Panc1 (cell line): ENCODE measurements at regions not wholly inside any gene's neighbourhood (a gene's known extent, or its start where the extent isn't known, plus 50 kb on each side); places are given as distances from the start of the nearest gene placed in this dataset.

ENCODE experiments used
- ATAC-seq: fragments of 200-7000 bp; cut with Tn5 transposase; 2 replicates; pipeline ENCODE4 v1.9.1; 2020; ENCODE audit warnings: mild to moderate bottlenecking, moderate library complexity
- BruUV-seq: library from RNA; stranded (reverse); fragments of 400-500 nt; replicated peaks from 2 replicates; lab custom pipeline; 2021; lab: Mats Ljungman, UMichigan
- CTCF ChIA-PET: fragments of 300-600 bp; sonication (Branson Sonifier 250); formaldehyde crosslinking; loops from one replicate; lab custom pipeline; 2022; ENCODE audit warnings: antibody characterized with exemption; lab: Charles Lee
- POLR2A ChIA-PET: fragments of 300-600 bp; sonication (Branson Sonifier 250); formaldehyde crosslinking; loops from one replicate; lab custom pipeline; 2022; ENCODE audit warnings: antibody characterized with exemption; lab: Charles Lee
- DNase-seq: peaks from one replicate; pipeline ENCODE4 v3.0.0-alpha.2; 2010; ENCODE audit warnings: low read depth, low spot score
- H3K27ac ChIP-seq: 2 replicates; pipeline ENCODE4 v1.5.1; 2011; ENCODE audit warnings: mild to moderate bottlenecking, low read length, inconsistent platforms
- H3K27me3 ChIP-seq: fragments of 200-500 bp; sonication (Bioruptor generic); 2 replicates; pipeline ENCODE4 v1.6.0; 2014; ENCODE audit warnings: low read length, inconsistent platforms; ENCODE audit not compliant: control insufficient read depth, insufficient read depth
- H3K36me3 ChIP-seq: fragments of 200-500 bp; sonication (Bioruptor generic); 2 replicates; pipeline ENCODE4 v1.5.1; 2014; ENCODE audit warnings: inconsistent platforms, mild to moderate bottlenecking, low read length, moderate library complexity; ENCODE audit not compliant: control insufficient read depth, insufficient read depth
- H3K4me1 ChIP-seq: 2 replicates; pipeline ENCODE4 v1.5.1; 2011; ENCODE audit warnings: inconsistent platforms, mild to moderate bottlenecking, low read length, moderate library complexity; ENCODE audit not compliant: control insufficient read depth, insufficient read depth
- H3K4me3 ChIP-seq, 2 experiments: 2 replicates each; pipeline ENCODE4 v1.5.1; 2011 to 2012; ENCODE audit warnings: low read depth in 2 of 2, low read length in 2 of 2, mild to moderate bottlenecking in 2 of 2, inconsistent platforms in 1 of 2, moderate library complexity in 1 of 2
- H3K9me3 ChIP-seq: fragments of 200-500 bp; sonication (Bioruptor generic); 2 replicates; pipeline ENCODE4 v1.5.1; 2014; ENCODE audit warnings: low read depth, mild to moderate bottlenecking, inconsistent platforms, low read length, moderate library complexity; ENCODE audit not compliant: control insufficient read depth, insufficient read depth
- CTCF ChIP-seq: fragments of 450-650 bp; IDR thresholded peaks from 2 replicates; pipeline ENCODE4 v1.5.1; 2017; ENCODE audit warnings: mild to moderate bottlenecking
- POLR2AphosphoS5 ChIP-seq: IDR thresholded peaks from 2 replicates; pipeline ENCODE4 v1.6.1; 2012; ENCODE audit warnings: mild to moderate bottlenecking, low read depth, low read length, moderate library complexity
- REST ChIP-seq, 2 experiments: IDR thresholded peaks; 2 replicates each; pipeline ENCODE4 v1.6.1; 2011 to 2012; ENCODE audit warnings: low read depth in 2 of 2, control low read depth in 1 of 2, low read length in 1 of 2, mild to moderate bottlenecking in 1 of 2, moderate library complexity in 1 of 2; ENCODE audit not compliant: insufficient read depth in 1 of 2
- SIN3A ChIP-seq: IDR thresholded peaks from 2 replicates; pipeline ENCODE4 v1.6.1; 2012; ENCODE audit warnings: low read depth, mild to moderate bottlenecking, low read length, moderate library complexity, borderline replicate concordance; ENCODE audit not compliant: insufficient read depth
- TCF7L2 ChIP-seq: IDR thresholded peaks from 2 replicates; pipeline ENCODE4 v1.6.1; 2011; ENCODE audit warnings: mild to moderate bottlenecking, low read depth, low read length, inconsistent platforms
- in situ Hi-C: cut with HindIII; loops from 2 replicates; pipeline ENCODE4 v1.10.0; 2016; ENCODE audit warnings: low sequenced_read_pairs, low pct_unique_long_range_greater_than_20kb
- intact Hi-C: fragments of 100-400 bp; cut with micrococcal nuclease; formaldehyde crosslinking; loops from one replicate; pipeline ENCODE4 v1.10.0; 2022; ENCODE audit not compliant: unreplicated experiment

DNA sequence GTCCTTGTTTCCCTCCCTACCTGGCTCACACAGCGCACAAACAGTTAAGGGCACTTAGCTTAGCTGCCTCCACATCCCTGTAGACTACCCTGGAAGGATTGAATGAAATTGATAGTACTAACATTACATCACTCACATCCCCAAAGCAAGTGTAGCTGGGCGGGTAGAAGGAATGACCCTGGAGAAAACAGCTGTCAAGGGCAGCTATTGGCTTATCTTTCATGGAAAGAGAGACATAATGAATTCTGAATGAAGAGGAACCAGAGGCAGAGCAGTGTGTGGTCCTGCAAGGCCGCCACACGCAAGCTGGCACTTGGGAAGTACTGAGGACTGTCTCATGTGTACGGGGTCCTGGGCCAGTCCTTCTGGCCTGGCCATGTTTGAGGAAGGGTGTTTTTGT, 369.6 kb upstream of the RGMA start:
- in situ Hi-C loops: no loop called here
- Histone ChIP-seq H3K27me3 (no peaks in the 10 kb centered on the region), H3K4me3 (no peak overlapping the region), H3K27ac (no peak overlapping the region), H3K9me3 (no peaks in the 10 kb centered on the region), H3K4me1 (no peaks in the 10 kb centered on the region), H3K36me3 (no peaks in the 10 kb centered on the region)
- TF ChIP-seq TCF7L2: no peak
- no peak for TF ChIP-seq SIN3A
- TF ChIP-seq POLR2AphosphoS5: no peak
- ATAC-seq: no peak
- no TSS peak for BruUV-seq
- DNase-seq: no peak
- intact Hi-C loops: no loop called here
- POLR2A ChIA-PET: no interaction called here
- CTCF ChIA-PET: interaction anchor here (0.6 kb wide), 1 partner anchor 425 kb away, joined by 3 read pairs; no protein-coding TSS in a partner anchor

- H3K4me3 ChIP-seq: no peak overlapping the region
- no peaks in the 10 kb centered on the region for H3K36me3 ChIP-seq
- ChIA-PET POLR2A (no interaction called here), CTCF (no interaction called here)
- no TSS peak for BruUV-seq
- no peaks in the 10 kb centered on the region for H3K4me1 ChIP-seq
- intact Hi-C loops (no loop called here), in situ Hi-C loops (no loop called here)
- H3K27ac ChIP-seq: no peak overlapping the region
- H3K9me3 ChIP-seq: no peaks in the 10 kb centered on the region
- H3K27me3 ChIP-seq: no peaks in the 10 kb centered on the region
- DNase-seq: no peak
- no peak for TF ChIP-seq REST (IDR thresholded peaks at IDR 0.05; ENCODE audit: insufficient read depth in 1 of 2, low read depth in 2 of 2, low read length in 1 of 2)
- TF ChIP-seq TCF7L2: no peak
- no peak for TF ChIP-seq SIN3A
- no peak for TF ChIP-seq POLR2AphosphoS5
- TF ChIP-seq CTCF: no peak
- ATAC-seq: no peak
These were observed 365.8 kb upstream of the RGMA start for GRCh38 chr15:93454788-93455187.

DNA sequence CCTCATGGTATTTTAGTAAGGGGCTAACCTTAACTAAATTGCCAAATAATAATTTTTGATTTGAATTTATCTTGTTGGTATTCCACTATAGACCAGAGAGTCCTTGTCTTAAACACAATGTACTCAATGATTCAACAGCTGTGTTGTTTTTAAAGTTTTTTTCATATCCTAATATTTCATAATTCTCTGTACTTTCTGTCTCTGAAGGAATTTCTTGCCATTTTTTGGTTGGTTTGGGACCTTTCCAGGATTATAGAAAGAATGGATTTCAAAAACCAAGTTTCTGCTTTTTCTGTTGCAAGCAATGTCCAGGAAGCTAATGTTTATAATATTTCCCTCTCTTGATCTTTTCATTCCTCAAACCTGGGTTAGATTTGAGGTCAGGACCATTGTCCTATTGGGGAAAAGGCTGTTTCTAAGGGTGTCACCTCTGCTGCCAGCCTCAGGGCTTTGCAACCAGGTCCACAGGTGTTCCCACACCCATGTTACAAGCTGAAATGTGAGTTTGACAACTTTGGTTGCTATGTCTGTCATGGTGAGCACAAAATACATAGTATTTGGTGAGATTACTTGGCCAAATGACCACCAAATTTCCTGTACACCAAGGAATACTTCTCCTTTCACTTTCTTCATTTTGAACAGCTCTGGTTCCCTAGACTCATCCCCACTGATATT, 363.7 kb upstream of the RGMA start:
- DNase-seq: no peak
- intact Hi-C loops (no loop called here), in situ Hi-C loops (no loop called here)
- H3K27ac ChIP-seq: no peak overlapping the region
- ChIA-PET CTCF (no interaction called here), POLR2A (no interaction called here)
- no peaks in the 10 kb centered on the region for H3K4me1 ChIP-seq
- TF ChIP-seq POLR2AphosphoS5: no peak
- no peak for TF ChIP-seq REST (IDR thresholded peaks at IDR 0.05; ENCODE audit: insufficient read depth in 1 of 2, low read depth in 2 of 2, low read length in 1 of 2)
- no peak for TF ChIP-seq TCF7L2
- TF ChIP-seq SIN3A: no peak
- TF ChIP-seq CTCF: no peak
- H3K4me3 ChIP-seq: no peak overlapping the region
- H3K27me3 ChIP-seq: no peaks in the 10 kb centered on the region
- no peak for ATAC-seq
- BruUV-seq: no TSS peak
- H3K36me3 ChIP-seq: no peaks in the 10 kb centered on the region
- H3K9me3 ChIP-seq: no peaks in the 10 kb centered on the region
